Upper lobe of left lung (tissue), 6 donors: ENCODE measurements at regions not wholly inside any gene's neighbourhood (a gene's known extent, or its start where the extent isn't known, plus 50 kb on each side); places are given as distances from the start of the nearest gene placed in this dataset.

Experiments used
- ATAC-seq, 2 donors: fragments of 200-7000 bp; cut with Tn5 transposase; one replicate each; pipeline ENCODE4 v1.9.1; 2022; ENCODE audit warnings: mild to moderate bottlenecking in 2 of 2, moderate library complexity in 2 of 2; ENCODE audit not compliant: low FRiP score in 2 of 2
- DNase-seq, 2 donors: peaks; one replicate each; pipeline ENCODE4 v3.0.0-alpha.2; 2019 to 2020
- H3K27ac ChIP-seq, 4 donors: fragments of 200-600 bp; sonication (generic); one replicate each; pipeline ENCODE4 v1.5.1; 2016 to 2019
- H3K27me3 ChIP-seq, 4 donors: fragments of 200-600 bp; sonication (generic); one replicate each; pipeline ENCODE4 v1.5.1; 2017 to 2019
- H3K36me3 ChIP-seq, 4 donors: fragments of 200-600 bp; sonication (generic); one replicate each; pipeline ENCODE4 v1.5.1; 2016 to 2019
- H3K4me1 ChIP-seq, 4 donors: fragments of 200-600 bp; sonication (generic); one replicate each; pipeline ENCODE4 v1.5.1; 2018 to 2019
- H3K4me3 ChIP-seq, 4 donors: fragments of 200-600 bp; sonication (generic); one replicate each; pipeline ENCODE4 v1.5.1; 2017 to 2019; ENCODE audit warnings: mild to moderate bottlenecking in 2 of 4, moderate library complexity in 1 of 4
- H3K9me3 ChIP-seq, 4 donors: fragments of 200-600 bp; sonication (generic); one replicate each; pipeline ENCODE4 v1.5.1; 2018 to 2019
- CTCF ChIP-seq, 6 experiments: fragments of 450-650 bp in 4 of 6; fragments of 200-600 bp in 2 of 6; sonication (generic) in 2 of 6; IDR thresholded peaks; one replicate each; pipeline ENCODE4 v1.5.1; 2016 to 2019; ENCODE audit warnings: antibody characterized with exemption in 6 of 6
- EP300 ChIP-seq, 4 donors: sonication (generic); formaldehyde crosslinking; IDR thresholded peaks; one replicate each; pipeline ENCODE4 v1.5.1; 2017; ENCODE audit warnings: antibody characterized with exemption in 4 of 4, control low read depth in 2 of 4
- POLR2A ChIP-seq, 4 donors: fragments of 450-650 bp; IDR thresholded peaks; one replicate each; pipeline ENCODE4 v1.5.1; 2016 to 2017; ENCODE audit warnings: antibody characterized with exemption in 4 of 4, mild to moderate bottlenecking in 2 of 4
- POLR2AphosphoS5 ChIP-seq, 2 donors: sonication (generic); formaldehyde crosslinking; IDR thresholded peaks; one replicate each; pipeline ENCODE4 v1.5.1; 2017; ENCODE audit warnings: antibody characterized with exemption in 2 of 2
- WGBS, 2 donors: methylation state at CpG; one replicate each; pipeline ENCODE4 v1.1.5; 2017 to 2018; 5-methylcytosine and 5-hydroxymethylcytosine counted together
- donor health status: DM: no; HTN: no; CAD: no; lungs with moderate emphysema.
- donor health status: DM: no; HTN: yes; CAD: no; lungs with severe emphysema.

GRCh38 chr12:107369679-107370078 lies 276.3 kb upstream of the CRY1 start:
- Histone ChIP-seq H3K27me3 (no peaks in the 10 kb centered on the region), H3K4me3 (no peak overlapping the region), H3K36me3 (no peaks in the 10 kb centered on the region), H3K4me1 (peaks cover 0 to 5% (median 0%) of the 10 kb centered on the region in 4 donors), H3K9me3 (no peaks in the 10 kb centered on the region), H3K27ac (no peak overlapping the region)
- TF ChIP-seq CTCF (IDR thresholded peaks at IDR 0.05) (no peak), POLR2A (IDR thresholded peaks at IDR 0.05) (no peak), POLR2AphosphoS5 (IDR thresholded peaks at IDR 0.05) (no peak), EP300 (IDR thresholded peaks at IDR 0.05) (no peak)
- WGBS, 2 donors, result 61 to 92% methylated on average over 4 of the region's 4 CpGs
- ATAC-seq (no peak), DNase-seq (no peak)

GRCh38 chr12:107372229-107372658 lies 278.9 kb upstream of the CRY1 start:
- Histone ChIP-seq H3K4me3 (no peak overlapping the region), H3K36me3 (no peaks in the 10 kb centered on the region), H3K9me3 (no peaks in the 10 kb centered on the region), H3K27me3 (no peaks in the 10 kb centered on the region), H3K27ac (no peak overlapping the region), H3K4me1 (peaks cover 0 to 5% (median 0%) of the 10 kb centered on the region in 4 donors)
- TF ChIP-seq CTCF (IDR thresholded peaks at IDR 0.05) (no peak), POLR2AphosphoS5 (IDR thresholded peaks at IDR 0.05) (no peak), POLR2A (IDR thresholded peaks at IDR 0.05) (no peak), EP300 (IDR thresholded peaks at IDR 0.05) (no peak)
- ATAC-seq (peak in 1 of 2 donors; percentile 11), DNase-seq (no peak)
- 34 to 35% methylated on average over 5 of the region's 5 CpGs for WGBS, 2 donors

- DNase-seq (no peak), ATAC-seq (no peak)
- Histone ChIP-seq H3K9me3 (no peaks in the 10 kb centered on the region), H3K27me3 (no peaks in the 10 kb centered on the region), H3K36me3 (no peaks in the 10 kb centered on the region), H3K4me3 (no peak overlapping the region), H3K4me1 (peaks cover 0 to 5% (median 0%) of the 10 kb centered on the region in 4 donors), H3K27ac (no peak overlapping the region)
- TF ChIP-seq POLR2AphosphoS5 (IDR thresholded peaks at IDR 0.05) (no peak), CTCF (IDR thresholded peaks at IDR 0.05) (no peak), POLR2A (IDR thresholded peaks at IDR 0.05) (no peak), EP300 (IDR thresholded peaks at IDR 0.05) (no peak)
- WGBS, 2 donors, result 81 to 87% methylated on average over 3 of the region's 3 CpGs
These were observed 280.0 kb upstream of the CRY1 start for GRCh38 chr12:107373238-107373809.

- H3K9me3 ChIP-seq, result no peaks in the 10 kb centered on the region
- TF ChIP-seq POLR2AphosphoS5 (IDR thresholded peaks at IDR 0.05) (no peak), EP300 (IDR thresholded peaks at IDR 0.05) (no peak), CTCF (IDR thresholded peaks at IDR 0.05) (no peak), POLR2A (IDR thresholded peaks at IDR 0.05) (no peak)
- H3K4me1 ChIP-seq, result peaks cover 0 to 5% (median 0%) of the 10 kb centered on the region in 4 donors
- no peaks in the 10 kb centered on the region for H3K36me3 ChIP-seq
- ATAC-seq (no peak), DNase-seq (no peak)
- 43 to 44% methylated on average over 10 of the region's 10 CpGs for WGBS, 2 donors
- H3K27ac ChIP-seq, result no peak overlapping the region
- no peaks in the 10 kb centered on the region for H3K27me3 ChIP-seq
- no peak overlapping the region for H3K4me3 ChIP-seq
These were observed 281.0 kb upstream of the CRY1 start for GRCh38 chr12:107374161-107374840.
